ENCODE measurements at regions not wholly inside any gene's neighbourhood (a gene's known extent, or its start where the extent isn't known, plus 50 kb on each side); places are given as distances from the start of the nearest gene placed in this dataset.

DNA sequence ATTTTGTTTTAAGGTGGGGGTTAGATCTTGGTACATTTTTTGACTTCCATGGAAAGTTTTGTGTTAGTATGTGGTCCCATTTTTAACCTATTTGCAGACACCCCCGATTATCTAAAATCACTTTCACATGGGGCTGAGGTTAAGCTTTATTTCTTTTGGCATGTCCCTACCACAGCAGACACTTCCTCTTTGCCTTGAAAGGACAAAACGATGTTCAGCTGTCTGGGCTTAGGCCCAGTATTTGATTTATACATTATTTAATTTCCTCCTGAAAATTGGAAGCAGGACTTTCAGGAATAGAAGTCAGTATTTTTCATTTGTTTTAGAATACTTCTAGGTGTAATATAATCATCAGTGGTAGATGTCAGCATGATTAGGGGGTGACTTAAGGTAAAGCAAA is 112.4 kb upstream of the SPRY1 start:
- Mint-ChIP-seq H3K27ac (no peak overlapping the region), H3K4me3 (no peak overlapping the region), H3K9me3 (peaks cover 8% of the 10 kb centered on the region), H3K36me3 (ENCODE audit: low read depth) (peaks cover 21% of the 10 kb centered on the region), H3K27me3 (no peaks in the 10 kb centered on the region), H3K4me1 (ENCODE audit: low read depth) (no peaks in the 10 kb centered on the region)
- DNase-seq (no peak), ATAC-seq (no peak)
- ChIA-PET POLR2A (no interaction called here), CTCF (no interaction called here)
- intact Hi-C loops (cut with micrococcal nuclease): no loop called here
- TF ChIP-seq, protein P1, sequence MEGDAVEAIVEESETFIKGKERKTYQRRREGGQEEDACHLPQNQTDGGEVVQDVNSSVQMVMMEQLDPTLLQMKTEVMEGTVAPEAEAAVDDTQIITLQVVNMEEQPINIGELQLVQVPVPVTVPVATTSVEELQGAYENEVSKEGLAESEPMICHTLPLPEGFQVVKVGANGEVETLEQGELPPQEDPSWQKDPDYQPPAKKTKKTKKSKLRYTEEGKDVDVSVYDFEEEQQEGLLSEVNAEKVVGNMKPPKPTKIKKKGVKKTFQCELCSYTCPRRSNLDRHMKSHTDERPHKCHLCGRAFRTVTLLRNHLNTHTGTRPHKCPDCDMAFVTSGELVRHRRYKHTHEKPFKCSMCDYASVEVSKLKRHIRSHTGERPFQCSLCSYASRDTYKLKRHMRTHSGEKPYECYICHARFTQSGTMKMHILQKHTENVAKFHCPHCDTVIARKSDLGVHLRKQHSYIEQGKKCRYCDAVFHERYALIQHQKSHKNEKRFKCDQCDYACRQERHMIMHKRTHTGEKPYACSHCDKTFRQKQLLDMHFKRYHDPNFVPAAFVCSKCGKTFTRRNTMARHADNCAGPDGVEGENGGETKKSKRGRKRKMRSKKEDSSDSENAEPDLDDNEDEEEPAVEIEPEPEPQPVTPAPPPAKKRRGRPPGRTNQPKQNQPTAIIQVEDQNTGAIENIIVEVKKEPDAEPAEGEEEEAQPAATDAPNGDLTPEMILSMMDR (IDR thresholded peaks at IDR 0.05): no peak

DNA sequence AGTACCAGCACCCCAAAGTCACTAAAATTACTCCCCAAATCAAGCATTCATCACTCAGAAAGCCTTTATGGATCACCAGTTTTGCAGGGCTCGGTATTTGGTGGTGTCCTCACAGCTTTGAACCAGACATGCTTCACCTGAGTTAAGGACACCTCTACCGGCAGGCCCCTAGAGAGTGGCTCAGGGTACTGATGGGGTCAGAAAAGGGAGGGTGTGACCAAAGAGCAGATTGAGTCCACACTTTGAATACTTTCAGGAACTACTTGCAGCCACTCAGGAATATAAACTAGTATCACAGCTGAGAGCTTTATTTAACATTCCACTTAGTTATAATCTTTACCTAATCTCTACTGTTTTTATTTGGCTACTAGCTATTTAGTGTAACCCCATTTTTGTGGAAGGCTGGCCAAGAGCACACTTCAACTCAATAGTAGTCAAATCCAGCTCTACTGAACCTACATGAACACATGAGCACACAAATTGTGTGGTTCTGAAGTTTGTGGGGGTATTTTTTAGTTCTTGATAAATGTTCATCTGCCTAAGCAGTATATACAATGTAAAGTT is 109.6 kb upstream of the SPRY1 start:
- no peak for DNase-seq
- intact Hi-C loops (cut with micrococcal nuclease): no loop called here
- no peak for ATAC-seq
- Mint-ChIP-seq H3K4me1 (ENCODE audit: low read depth) (no peaks in the 10 kb centered on the region), H3K27ac (no peak overlapping the region), H3K27me3 (no peaks in the 10 kb centered on the region), H3K36me3 (ENCODE audit: low read depth) (peaks cover 37% of the 10 kb centered on the region), H3K4me3 (no peak overlapping the region), H3K9me3 (peaks cover 32% of the 10 kb centered on the region)
- ChIA-PET POLR2A (no interaction called here), CTCF (no interaction called here)
- TF ChIP-seq, protein P1 (IDR thresholded peaks at IDR 0.05): no peak

GRCh38 chr4:123288309-123289025 is 108.1 kb upstream of the SPRY1 start:
- intact Hi-C loops (cut with micrococcal nuclease): no loop called here
- Mint-ChIP-seq H3K27ac (no peak overlapping the region), H3K4me3 (no peak overlapping the region), H3K4me1 (ENCODE audit: low read depth) (no peaks in the 10 kb centered on the region), H3K9me3 (peaks cover 36% of the 10 kb centered on the region), H3K36me3 (ENCODE audit: low read depth) (peaks cover 42% of the 10 kb centered on the region), H3K27me3 (no peaks in the 10 kb centered on the region)
- ATAC-seq: no peak
- TF ChIP-seq, protein P1 (IDR thresholded peaks at IDR 0.05): no peak
- POLR2A ChIA-PET: no interaction called here
- CTCF ChIA-PET: interaction anchor here (1.3 kb wide), 1 partner anchor 19 kb away, joined by 3 read pairs; no protein-coding TSS in a partner anchor
- no peak for DNase-seq

DNA sequence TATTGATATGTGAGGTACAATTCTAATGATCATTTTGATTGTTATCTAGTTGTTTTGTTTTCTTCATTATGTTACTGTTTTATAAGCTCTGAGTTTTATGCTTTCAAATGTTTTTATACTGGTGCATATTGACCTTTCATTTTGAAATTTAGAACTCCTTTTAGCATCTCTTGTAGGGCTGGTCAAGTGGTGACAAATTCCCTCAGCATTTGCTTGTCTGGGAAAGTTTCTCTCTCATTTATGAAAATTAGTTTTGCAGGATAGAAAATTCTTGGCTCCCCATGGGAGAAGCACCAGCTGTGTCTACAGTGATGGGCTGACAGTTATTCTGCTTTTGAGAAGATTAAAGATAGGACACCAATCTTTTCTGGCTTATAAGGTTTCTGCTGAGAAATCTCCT is 105.3 kb upstream of the SPRY1 start:
- no peak overlapping the region for H3K4me3 Mint-ChIP-seq
- H3K36me3 Mint-ChIP-seq (ENCODE audit: low read depth): peaks cover 47% of the 10 kb centered on the region
- DNase-seq (no peak), ATAC-seq (no peak)
- H3K27ac Mint-ChIP-seq: no peak overlapping the region
- CTCF ChIA-PET: no interaction called here
- TF ChIP-seq, protein P1 (IDR thresholded peaks at IDR 0.05): no peak
- H3K27me3 Mint-ChIP-seq: no peaks in the 10 kb centered on the region
- POLR2A ChIA-PET: no interaction called here
- H3K4me1 Mint-ChIP-seq (ENCODE audit: low read depth): no peaks in the 10 kb centered on the region
- intact Hi-C loops (cut with micrococcal nuclease): no loop called here
- H3K9me3 Mint-ChIP-seq: peaks cover 36% of the 10 kb centered on the region

DNA sequence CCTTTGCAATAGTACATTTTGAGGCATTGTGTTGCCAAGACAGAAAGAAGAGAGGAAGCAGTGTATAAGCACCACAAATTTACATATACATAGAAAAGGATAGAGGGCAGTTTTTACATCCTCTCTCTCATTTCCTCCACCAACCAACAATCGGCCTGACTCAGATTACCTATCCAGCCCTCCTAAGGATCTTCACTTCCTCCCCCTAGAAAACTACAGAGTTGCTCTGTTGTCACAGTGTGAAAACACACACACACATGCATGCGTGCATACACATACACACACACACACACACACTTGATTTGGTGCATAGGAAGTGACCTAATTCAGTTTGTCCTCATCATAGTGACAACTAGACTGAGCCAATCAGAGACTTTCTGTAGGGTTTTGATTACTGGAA is 98.8 kb upstream of the SPRY1 start:
- Mint-ChIP-seq H3K27ac (no peak overlapping the region), H3K36me3 (ENCODE audit: low read depth) (peaks cover 7% of the 10 kb centered on the region), H3K4me3 (no peak overlapping the region), H3K4me1 (ENCODE audit: low read depth) (no peaks in the 10 kb centered on the region), H3K27me3 (no peaks in the 10 kb centered on the region), H3K9me3 (no peaks in the 10 kb centered on the region)
- ATAC-seq: no peak
- no peak for DNase-seq
- TF ChIP-seq, protein P1 (IDR thresholded peaks at IDR 0.05): no peak
- intact Hi-C loops (cut with micrococcal nuclease): no loop called here
- ChIA-PET POLR2A (no interaction called here), CTCF (no interaction called here)

Measured in activated CD8-positive, alpha-beta T cell treated with anti-CD3 and anti-CD28 coated beads for 36 hours (primary cell).